Colonic mucosa (tissue), 4 donors: ENCODE measurements at regions not wholly inside any gene's neighbourhood (a gene's known extent, or its start where the extent isn't known, plus 50 kb on each side); places are given as distances from the start of the nearest gene placed in this dataset.

Experiments
- DNase-seq: peaks from one replicate; pipeline ENCODE4 v3.0.0-alpha.2; 2020
- H3K27ac ChIP-seq: fragments of 200-600 bp; one replicate; pipeline ENCODE4 v1.8.0; 2021
- H3K27me3 ChIP-seq: fragments of 200-600 bp; one replicate; pipeline ENCODE4 v1.8.0; 2021
- H3K36me3 ChIP-seq: fragments of 200-600 bp; one replicate; pipeline ENCODE4 v1.8.0; 2021
- H3K4me1 ChIP-seq: fragments of 200-600 bp; one replicate; pipeline ENCODE4 v1.8.0; 2021; ENCODE audit warnings: mild to moderate bottlenecking
- H3K4me3 ChIP-seq: fragments of 200-600 bp; one replicate; pipeline ENCODE4 v1.8.0; 2021
- H3K9ac ChIP-seq, 2 donors: one replicate each; pipeline ENCODE4 v1.7.0; 2013; ENCODE audit warnings: control low read depth in 2 of 2, low read depth in 2 of 2, low read length in 2 of 2
- H3K9me3 ChIP-seq: fragments of 200-600 bp; one replicate; pipeline ENCODE4 v1.8.0; 2021
- CTCF ChIP-seq: fragments of 200-600 bp; IDR thresholded peaks from one replicate; pipeline ENCODE4 v1.8.0; 2022; ENCODE audit warnings: antibody characterized with exemption, mild to moderate bottlenecking
- intact Hi-C: fragments of 100-400 bp; cut with DNase I; formaldehyde crosslinking; loops from one replicate; pipeline ENCODE4 v1.14.1; 2022
- donor health status: healthy.
- donor health status: DM: no; HTN: no; CAD: no.
- donor health status: DM: no; HTN: no; CAD: no.

- Histone ChIP-seq H3K36me3 (no peaks in the 10 kb centered on the region), H3K4me3 (no peak overlapping the region), H3K9me3 (no peaks in the 10 kb centered on the region), H3K4me1 (no peaks in the 10 kb centered on the region), H3K27me3 (no peaks in the 10 kb centered on the region), H3K9ac (no peak overlapping the region), H3K27ac (no peak overlapping the region)
- TF ChIP-seq CTCF: no peak
- intact Hi-C loops: no loop called here
- no peak for DNase-seq
Measured at GRCh38 chr10:23955456-23956225, 253.3 kb upstream of the KIAA1217 start.

GRCh38 chr10:23965123-23965522 lies 243.8 kb upstream of the KIAA1217 start:
- DNase-seq: no peak
- H3K9ac ChIP-seq: no peak overlapping the region
- no peaks in the 10 kb centered on the region for H3K4me1 ChIP-seq
- no peaks in the 10 kb centered on the region for H3K36me3 ChIP-seq
- no peaks in the 10 kb centered on the region for H3K9me3 ChIP-seq
- no peak overlapping the region for H3K4me3 ChIP-seq
- no peaks in the 10 kb centered on the region for H3K27me3 ChIP-seq
- no peak for TF ChIP-seq CTCF
- intact Hi-C loops: no loop called here
- H3K27ac ChIP-seq: no peak overlapping the region

GRCh38 chr10:23965880-23966279 lies 243.1 kb upstream of the KIAA1217 start:
- Histone ChIP-seq H3K4me3 (no peak overlapping the region), H3K27me3 (no peaks in the 10 kb centered on the region), H3K36me3 (no peaks in the 10 kb centered on the region), H3K4me1 (no peaks in the 10 kb centered on the region), H3K27ac (no peak overlapping the region), H3K9ac (no peak overlapping the region), H3K9me3 (no peaks in the 10 kb centered on the region)
- intact Hi-C loops: no loop called here
- no peak for DNase-seq
- TF ChIP-seq CTCF: no peak

- Histone ChIP-seq H3K4me3 (no peak overlapping the region), H3K9me3 (no peaks in the 10 kb centered on the region), H3K9ac (no peak overlapping the region), H3K27me3 (no peaks in the 10 kb centered on the region), H3K27ac (no peak overlapping the region), H3K4me1 (no peaks in the 10 kb centered on the region), H3K36me3 (no peaks in the 10 kb centered on the region)
- DNase-seq: no peak
- intact Hi-C loops: no loop called here
- TF ChIP-seq CTCF: no peak
Measured at GRCh38 chr10:23966504-23967051, 242.4 kb upstream of the KIAA1217 start.

GRCh38 chr10:23968301-23968700 lies 240.6 kb upstream of the KIAA1217 start:
- H3K36me3 ChIP-seq: no peaks in the 10 kb centered on the region
- DNase-seq: no peak
- no peak overlapping the region for H3K27ac ChIP-seq

More at GRCh38 chr10:23968301-23968700, 240.6 kb upstream of the KIAA1217 start:
- intact Hi-C loops: no loop called here
- Histone ChIP-seq H3K27me3 (no peaks in the 10 kb centered on the region), H3K4me3 (no peak overlapping the region), H3K9me3 (no peaks in the 10 kb centered on the region), H3K4me1 (no peaks in the 10 kb centered on the region), H3K9ac (no peak overlapping the region)
- TF ChIP-seq CTCF: no peak
